ENCODE measurements at regions not wholly inside any gene's neighbourhood (a gene's known extent, or its start where the extent isn't known, plus 50 kb on each side); places are given as distances from the start of the nearest gene placed in this dataset.
"Not testable (repeated sequence)": the region's sequence is repeated elsewhere in the genome, so short reads cannot be mapped to it uniquely, and the experiment has no call there.

DNA sequence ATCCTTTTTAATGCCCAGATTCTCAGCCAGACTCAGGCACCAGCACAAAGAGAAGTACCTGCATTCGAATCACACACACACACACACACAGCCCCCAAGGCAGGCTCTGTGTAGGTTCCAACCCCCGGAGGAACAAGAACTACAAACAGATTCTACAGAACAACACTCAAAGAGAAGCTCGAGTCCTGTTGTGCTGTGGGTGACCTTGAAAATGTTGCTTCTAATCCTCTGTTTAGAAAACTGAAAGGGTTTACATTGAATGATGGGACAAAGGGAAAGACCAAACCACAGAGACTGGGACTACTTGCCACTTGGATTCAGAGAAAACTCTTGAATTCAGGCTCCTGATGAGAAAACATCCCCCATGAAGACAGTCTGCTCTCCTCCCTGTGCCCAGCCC is 568.8 kb upstream of the C16orf82 start:
- no peak for DNase-seq (ENCODE audit: low read depth in 3 of 3)

DNA sequence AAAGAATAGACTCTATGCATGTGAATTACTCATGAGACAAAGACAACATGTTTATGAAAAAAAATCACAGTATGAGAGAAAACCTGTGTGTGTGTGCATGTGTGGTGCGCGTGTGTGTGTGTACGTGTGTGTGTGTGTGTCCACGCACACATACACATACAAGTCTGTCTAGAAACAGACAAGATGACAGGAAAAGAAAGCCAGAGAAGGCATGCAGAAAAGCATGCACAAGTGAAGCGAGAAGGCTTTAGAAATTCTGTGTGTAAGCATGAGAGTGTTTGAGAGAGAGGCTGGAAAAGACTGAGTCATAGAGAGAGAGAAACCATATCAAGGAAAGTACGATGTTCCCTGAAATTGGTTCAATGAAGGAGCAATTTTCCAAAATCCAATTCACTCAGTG is 566.4 kb upstream of the C16orf82 start:
- no peak for DNase-seq (ENCODE audit: low read depth in 3 of 3)

DNA sequence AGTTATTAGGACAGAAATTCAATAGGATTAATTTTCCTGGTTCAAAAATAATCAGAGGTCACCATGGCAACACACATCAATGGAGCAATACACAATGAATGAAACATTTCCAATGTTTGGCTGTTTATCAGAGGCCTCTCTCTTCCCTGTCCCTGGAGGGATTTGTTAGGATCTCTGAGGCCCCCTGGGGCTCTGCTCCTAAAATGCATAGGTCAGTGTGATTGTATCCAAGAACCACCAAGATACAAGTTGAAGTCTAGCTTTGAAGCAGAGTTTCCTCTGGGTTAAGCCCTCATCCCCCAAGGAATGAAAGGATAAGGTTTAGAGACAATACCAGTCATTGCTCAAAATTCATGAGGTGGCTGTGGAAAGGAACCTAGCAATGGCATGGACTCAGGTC is 561.2 kb upstream of the C16orf82 start:
- DNase-seq (ENCODE audit: low read depth in 3 of 3): no peak

DNA sequence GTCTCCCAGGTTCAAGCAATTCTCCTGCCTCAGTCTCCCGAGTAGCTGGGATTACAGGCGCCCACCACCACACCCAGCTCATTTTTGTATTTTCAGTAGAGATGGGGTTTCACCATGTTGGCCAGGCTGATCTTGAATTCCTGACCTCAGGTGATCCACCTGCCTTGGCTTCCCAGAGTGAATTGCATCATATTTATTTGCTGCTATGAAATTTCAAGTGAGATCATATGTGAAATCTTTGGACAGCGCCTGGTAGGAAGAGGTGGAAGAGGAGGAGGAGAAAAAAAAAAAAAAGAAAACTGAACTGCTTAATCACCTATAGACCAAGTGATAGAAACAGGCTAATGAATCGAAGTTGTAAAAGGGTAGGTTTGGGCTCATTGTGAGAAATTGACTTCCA is 557.8 kb upstream of the C16orf82 start:
- DNase-seq (ENCODE audit: low read depth in 3 of 3): not testable (repeated sequence)

DNA sequence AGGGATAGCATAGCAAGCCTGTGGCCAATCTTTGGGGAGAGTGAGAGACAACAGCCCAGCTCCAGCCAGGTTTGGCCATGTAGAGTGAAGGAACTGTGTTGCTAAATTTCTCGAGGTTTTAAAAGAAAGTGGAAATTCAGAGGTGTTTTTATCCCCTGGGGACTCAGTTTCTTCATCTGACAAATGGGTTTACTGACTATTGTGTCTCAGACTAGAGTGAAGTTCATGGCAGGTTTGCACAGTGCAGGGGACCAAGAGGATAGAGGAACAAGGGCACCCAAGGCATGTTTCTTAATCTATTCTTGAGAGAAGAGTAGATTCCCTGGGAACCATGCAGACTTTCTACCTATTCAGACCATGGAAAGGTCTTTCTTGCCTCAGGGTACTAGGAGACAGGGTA is 555.8 kb upstream of the C16orf82 start:
- no peak for DNase-seq (ENCODE audit: low read depth in 3 of 3)

DNA sequence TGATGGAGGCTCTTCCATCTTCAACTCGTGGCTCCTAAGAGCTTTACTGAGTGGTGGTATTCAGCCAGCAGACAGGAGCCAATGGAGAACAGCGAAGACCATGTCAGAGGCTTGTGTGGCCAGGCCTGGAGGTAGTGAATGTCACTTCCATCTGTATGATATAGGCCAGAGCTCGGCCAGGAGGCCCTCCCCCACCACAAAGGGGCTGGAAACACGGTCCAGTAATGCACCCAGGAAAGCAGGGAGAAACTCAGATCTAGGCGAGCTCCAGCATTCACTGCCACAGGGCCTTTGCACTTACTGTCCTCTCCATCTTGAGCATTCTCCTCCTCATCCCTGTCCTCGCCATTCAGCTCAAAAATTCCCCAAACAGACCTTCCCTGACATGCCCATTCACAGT is 555.3 kb upstream of the C16orf82 start:
- no peak for DNase-seq (ENCODE audit: low read depth in 3 of 3)

DNA sequence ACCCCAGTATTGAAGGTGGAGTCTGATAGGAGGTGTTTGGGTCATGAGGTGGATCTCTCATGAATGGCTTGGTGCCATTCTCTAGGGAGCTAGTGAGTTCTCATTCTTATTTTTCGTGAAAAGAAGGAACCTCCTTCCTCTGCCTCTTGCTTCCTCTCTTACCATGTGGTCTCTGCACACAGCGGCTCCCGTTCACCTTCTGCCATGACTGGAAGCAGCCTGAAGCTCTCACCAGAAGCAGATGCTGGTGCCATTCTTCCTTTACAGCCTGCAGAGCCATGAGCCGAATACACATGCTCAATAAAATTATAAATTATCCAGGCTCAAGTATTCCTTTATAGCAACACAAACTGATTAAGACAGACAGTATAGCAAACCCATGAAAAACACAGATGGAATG is 545.1 kb upstream of the C16orf82 start:
- DNase-seq (ENCODE audit: low read depth in 3 of 3): no peak

DNA sequence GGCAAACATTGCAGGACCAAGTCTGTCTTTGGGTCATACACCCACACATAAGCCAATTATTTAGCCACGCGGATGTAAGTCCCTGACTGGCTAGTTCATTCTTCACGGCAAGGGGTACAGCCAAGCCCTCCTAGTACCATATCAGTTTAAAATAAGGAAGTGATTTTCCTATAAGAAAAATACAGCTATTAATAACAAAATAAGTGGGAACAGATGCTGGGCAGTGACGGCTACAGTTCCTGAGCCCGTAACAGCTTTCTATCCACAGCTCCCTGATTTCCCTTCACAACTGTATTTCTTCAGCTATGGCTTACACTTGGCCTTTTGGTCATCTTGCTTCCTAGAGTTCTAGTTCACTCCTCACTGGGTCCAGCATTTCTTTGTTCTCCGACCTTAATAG is 542.4 kb upstream of the C16orf82 start:
- DNase-seq (ENCODE audit: low read depth in 3 of 3): no peak

DNA sequence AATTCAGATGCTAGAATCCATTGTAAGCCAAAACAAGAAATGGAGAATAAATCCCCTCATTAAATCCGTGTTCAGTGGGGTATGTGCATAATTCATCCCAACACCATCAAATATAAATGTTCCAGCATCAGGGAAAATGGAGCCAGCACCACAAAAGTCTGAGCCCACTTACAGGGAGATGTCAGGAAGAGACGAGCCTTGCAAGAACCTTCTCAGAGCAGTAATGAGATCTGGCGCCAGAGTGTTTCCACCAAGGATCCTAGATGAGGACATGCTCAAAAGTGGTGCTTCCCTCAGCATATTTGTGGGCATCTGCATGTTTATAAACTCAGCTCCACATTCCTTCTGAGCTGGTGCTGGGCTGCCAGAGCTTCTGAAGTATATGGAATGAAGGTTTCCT is 541.9 kb upstream of the C16orf82 start:
- no peak for DNase-seq (ENCODE audit: low read depth in 3 of 3)

DNA sequence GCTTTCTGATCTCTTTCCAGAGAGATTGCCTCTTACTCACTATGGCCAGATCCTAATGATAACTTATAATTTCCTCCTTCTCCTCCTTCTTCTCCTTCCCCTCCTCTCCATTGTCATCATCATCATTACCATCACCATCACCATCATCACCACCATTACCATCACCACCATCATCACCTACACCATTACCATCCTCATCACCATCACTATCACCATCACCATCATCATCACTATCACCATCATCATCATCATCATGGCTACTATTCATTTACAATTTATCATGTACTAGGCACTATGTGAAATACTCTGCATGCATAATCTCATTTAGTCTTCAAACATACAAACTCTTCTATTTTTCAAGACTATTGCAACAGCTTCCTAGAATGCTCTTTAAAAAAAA is 540.9 kb upstream of the C16orf82 start:
- no peak for DNase-seq (ENCODE audit: low read depth in 3 of 3)

DNA sequence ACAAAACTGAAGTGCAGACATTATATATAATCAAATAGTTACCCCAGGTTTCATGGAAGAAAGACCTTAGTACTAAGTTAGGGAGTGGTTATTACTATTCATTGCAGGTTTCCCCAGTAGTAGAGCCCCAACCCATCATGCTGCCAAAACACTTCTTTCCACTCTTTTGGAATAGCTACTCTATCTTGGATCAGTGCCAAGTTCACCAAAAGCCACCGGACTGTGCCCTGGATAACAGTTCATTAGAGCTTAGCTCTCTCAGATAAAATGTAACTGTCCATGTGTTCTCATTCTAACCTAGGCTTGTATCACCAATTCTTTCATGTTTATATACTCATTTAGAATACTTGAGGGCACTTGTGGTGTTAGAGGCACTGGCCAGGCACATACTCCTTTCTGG is 540.1 kb upstream of the C16orf82 start:
- DNase-seq (ENCODE audit: low read depth in 3 of 3): no peak

DNA sequence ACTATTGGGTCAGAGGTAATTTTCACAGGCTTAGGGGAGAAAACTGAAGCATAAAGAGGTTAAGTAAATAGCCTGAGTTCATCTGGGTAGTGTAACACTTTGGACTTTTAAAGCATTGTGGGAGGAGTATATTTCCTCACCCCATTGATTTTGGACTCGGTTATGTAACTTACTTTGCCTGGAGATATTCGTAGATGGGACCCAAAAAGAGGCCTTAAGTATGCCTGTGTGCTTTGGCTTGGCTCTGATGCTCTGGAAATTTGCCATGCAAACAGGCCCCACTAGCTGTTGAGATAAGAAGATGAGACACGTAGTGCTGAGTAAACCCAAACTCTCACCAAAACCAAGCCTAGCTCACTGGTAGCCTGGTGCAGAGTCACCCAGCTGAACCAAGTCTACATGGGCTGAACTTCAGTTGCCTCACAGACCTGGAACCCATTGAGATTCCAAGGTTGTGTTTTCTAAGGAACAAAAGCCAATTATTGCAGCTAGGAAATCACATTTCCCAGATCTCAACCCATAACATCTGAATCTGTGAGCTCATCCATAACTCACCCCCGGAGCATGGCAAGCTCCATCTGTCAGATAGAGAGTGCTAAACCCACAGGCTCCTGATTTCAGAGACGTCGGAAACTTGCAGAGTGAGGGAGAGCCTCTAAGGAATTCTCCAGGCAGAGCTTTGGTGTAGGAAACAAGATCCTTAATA is 536.0 kb upstream of the C16orf82 start:
- DNase-seq (ENCODE audit: low read depth in 3 of 3): no peak

DNA sequence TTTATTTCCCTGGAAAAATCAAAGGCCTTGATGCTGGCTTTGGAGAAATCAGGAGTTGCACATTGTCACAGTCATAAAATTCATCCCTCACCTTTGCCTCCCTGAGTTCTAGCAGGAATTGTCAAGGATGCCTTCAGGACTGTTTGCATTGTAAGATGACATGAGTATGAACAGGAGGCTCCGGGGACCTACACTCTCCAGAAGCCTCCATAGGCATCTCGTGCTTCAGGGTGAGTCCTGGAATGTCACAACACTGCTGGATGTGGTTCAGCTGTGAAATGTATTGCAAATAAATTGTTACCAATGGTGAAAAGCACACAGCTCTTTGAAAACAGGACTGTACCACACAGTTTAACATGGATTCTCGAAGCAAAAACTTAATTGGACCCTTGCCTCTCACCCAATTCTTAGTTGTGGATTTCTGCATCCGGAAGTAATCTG is 535.4 kb upstream of the C16orf82 start:
- no peak for DNase-seq (ENCODE audit: low read depth in 3 of 3)

DNA sequence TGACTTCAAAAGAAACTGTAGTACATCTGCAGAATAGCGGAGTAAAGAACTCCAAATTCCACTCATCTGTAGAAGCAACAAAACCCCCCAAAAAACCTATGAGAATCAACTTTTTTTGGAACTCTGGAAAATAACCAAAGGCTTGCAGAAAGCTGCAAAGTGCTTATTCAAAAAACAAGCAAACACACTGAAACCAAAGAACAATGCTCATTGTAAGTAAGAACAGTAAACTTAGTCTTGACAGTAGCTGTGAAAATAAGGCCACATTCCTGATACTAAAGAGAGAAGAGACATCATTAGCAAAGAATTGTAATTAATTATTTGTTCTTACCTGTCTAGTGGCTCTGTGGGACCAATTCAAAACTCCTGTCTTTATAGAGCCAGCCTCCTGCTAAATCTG is 534.3 kb upstream of the C16orf82 start:
- no peak for DNase-seq (ENCODE audit: low read depth in 3 of 3)

DNA sequence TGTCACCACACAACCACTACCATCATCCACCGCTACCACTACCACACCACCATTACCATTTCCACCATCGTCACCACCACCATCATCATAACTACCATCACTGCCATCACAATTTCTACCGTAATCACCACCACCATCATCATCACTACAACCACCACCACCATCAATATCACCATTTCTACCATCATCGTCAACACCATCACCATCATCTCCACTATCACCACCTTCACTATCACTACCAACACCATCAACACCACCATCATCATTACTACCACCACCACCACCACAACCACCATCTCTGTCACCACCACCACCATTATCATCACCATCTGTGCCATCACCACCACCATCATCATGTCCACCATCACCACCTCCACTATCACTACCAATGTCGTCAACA is 524.5 kb upstream of the C16orf82 start:
- DNase-seq (ENCODE audit: low read depth in 3 of 3): no peak

DNA sequence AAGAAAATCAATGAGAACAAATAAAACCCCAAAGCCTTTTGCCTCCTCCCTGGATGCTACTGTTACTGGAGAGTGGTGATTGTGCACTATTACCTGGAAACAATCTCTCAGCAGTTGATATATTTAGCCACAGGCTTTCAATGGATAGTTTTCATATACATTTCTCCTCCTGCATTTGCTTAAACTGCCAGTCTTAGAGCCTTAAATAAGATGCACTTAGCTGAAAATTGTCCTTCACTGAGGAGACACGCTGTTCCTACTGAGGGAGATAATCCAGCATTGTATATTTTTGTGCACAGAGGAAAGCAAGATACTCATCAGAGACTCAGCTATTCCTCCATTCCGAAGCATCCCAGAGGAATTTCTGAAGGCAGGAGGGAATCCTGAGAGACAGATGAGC is 520.2 kb upstream of the C16orf82 start:
- no peak for DNase-seq (ENCODE audit: low read depth in 3 of 3)

DNA sequence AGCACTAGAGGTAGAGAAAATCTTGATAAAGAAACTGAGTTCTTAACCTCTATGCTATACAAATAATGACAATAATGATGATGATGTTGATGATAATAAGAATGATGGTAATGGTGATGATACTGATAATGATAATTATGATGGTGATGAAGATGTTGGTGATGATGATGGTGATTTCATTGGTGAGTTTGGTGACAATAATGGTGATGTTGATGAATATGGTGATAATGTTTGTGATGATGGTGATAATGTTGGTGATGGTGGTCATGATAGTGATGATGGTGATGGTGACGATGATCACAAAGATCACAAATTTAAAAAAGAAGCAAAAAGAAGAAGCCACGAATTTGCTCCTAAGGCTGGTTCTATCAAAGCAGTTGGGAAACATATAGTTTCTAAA is 519.0 kb upstream of the C16orf82 start:
- no peak for DNase-seq (ENCODE audit: low read depth in 3 of 3)

DNA sequence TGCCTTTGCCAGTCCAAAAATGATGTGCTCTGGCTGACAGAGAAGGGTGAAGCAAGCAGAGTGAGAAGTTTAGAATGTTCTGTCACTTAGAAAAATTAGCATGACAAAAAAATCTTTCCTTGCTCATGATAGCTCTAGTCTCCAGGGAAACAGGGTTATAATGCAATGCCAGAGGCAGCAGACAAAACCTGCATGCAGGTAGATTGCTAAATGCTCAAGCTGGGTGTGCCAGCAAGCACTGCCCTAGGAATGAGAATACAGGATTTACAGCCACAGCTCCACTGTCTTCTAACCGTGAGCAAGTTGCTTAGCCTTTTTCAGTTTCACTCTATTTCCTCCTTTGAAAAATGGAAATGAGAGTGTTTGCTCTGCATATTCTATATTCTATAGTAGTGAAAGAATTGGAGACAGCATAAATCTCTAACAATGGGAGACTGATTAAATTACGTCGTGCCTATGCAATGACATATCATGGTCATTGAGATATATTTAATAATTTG is 516.6 kb upstream of the C16orf82 start:
- no peak for DNase-seq (ENCODE audit: low read depth in 3 of 3)

DNA sequence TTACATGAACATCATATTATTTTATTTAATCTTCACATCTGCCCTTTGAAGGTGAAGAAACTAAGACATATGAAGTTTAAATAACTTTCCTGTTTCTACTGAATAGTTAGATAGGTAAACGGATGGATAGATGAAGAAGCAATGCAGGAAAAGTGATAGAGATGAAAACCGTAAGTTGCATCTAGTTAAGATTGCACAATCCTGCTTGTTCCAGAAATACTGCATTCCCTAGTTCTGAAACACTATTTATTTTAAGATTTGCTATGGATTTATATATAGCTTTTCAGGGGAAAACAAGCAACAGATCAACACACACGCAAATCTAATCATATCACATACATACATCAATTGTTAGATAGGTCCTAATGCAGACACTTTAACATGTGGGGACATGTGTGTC is 512.7 kb upstream of the C16orf82 start:
- DNase-seq (ENCODE audit: low read depth in 3 of 3): no peak

DNA sequence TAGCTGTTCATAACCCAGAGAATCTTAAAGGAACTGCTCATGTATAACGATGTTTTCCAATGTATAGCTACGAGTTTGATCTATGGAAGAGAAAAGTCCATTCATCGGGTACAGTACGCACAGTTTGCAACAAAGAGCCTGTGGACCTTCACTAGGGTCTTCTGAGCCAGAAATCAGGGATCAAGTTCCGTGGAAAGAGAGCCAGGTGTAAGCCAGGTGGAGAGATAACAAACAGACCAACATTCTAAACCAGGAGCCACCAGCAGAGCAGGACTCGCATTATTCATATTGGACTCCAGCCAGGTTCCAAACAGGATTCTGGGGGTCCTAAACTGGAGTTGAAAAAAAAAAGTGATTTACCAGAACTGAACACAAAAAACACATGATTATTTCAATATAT is 505.4 kb upstream of the C16orf82 start:
- no peak for DNase-seq (ENCODE audit: low read depth in 3 of 3)

DNA sequence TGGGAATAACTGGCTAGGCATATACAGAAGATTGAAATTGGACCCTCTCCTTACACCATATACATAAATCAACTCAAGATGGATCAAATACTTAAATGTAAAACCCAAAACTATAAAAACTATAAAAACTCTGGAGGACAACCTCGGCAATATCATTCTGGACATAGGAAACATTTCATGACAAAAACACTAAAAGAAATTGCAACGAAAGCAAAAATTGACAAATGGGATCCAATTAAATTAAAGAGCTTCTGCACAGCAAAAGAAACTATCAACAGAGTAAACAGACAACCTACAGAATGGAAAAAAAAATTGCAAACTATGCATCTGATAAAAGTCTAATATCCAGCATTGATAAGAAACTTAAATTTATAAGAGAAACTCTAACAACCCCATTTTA is 503.7 kb upstream of the C16orf82 start:
- DNase-seq (ENCODE audit: low read depth in 3 of 3): no peak

DNA sequence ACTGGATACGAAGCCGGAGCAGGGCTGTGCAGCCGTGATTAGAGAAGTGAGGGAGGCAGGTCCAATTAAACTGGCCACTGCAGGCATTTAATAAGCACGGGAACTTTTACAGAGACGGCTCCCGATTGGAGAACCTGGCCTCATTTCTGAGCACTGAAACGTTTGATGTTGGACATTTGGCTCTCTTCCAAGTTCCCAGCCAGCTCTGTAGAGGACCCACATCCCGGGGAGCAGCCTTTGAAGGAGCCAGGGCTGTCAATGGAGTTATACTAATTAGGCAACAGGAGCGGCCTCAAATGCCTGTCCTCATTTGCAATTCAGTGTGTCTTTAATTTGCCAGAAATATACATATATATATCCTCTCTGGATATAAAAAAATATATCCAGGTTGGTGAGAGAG is 499.4 kb upstream of the C16orf82 start:
- no peak for DNase-seq (ENCODE audit: low read depth in 3 of 3)

DNA sequence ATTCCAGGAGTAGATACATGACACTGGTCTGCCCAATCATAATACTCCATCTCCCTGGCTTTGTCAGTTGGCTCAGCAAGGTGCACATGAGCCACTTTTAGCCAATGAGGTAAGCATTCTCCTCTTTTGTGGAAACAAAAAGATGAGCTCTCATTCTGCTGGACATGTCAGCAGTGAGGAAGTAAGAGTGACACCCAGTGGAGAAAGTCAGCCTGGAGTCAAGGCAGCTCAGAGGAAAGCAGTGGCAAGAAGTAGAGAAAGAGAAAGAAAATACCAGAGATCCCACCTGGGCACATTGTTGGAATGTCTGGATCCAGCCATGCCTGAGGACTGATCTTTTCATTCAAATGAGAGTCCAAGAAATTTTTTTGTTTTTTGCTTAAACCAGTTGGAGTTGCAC is 496.9 kb upstream of the C16orf82 start:
- no peak for DNase-seq (ENCODE audit: low read depth in 3 of 3)

DNA sequence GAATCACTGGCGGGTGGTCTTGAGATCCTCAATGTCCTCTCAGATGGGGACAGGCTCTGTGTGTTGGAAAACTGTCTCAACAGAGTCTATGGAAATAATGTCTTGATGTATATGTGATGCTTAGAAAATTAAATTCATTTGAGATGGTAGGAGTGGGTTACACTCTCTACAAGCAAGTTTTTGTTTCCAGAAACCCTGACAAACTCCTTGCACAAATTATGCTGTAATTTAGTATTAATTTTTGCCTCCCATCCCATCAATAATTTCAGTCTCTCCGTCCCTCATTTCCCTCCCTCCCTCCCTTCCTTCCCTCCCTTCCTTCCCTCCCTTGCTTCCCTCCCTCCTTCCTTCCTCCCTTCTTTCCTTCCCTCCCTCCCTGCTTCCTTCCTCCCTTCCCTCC is 488.0 kb upstream of the C16orf82 start:
- no peak for DNase-seq (ENCODE audit: low read depth in 3 of 3)
